Choroid plexus epithelial cell (primary cell): ENCODE measurements at regions not wholly inside any gene's neighbourhood (a gene's known extent, or its start where the extent isn't known, plus 50 kb on each side); places are given as distances from the start of the nearest gene placed in this dataset.

Experiments used
- DNase-seq: peaks from one replicate; pipeline ENCODE4 v3.0.0-alpha.2; 2010; ENCODE audit warnings: low read depth
- H3K4me3 ChIP-seq: 2 replicates; pipeline ENCODE4 v1.5.1; 2011; ENCODE audit warnings: low read depth, mild to moderate bottlenecking, control low read depth, low read length, moderate library complexity
- CTCF ChIP-seq: conservative IDR thresholded peaks from 2 replicates; pipeline ENCODE4 v1.5.1; 2011; ENCODE audit warnings: low read depth, mild to moderate bottlenecking, control low read depth, inconsistent platforms, low read length, moderate library complexity

GRCh38 chr13:111394211-111394922 is 73.9 kb downstream of the TEX29 start:
- no peak overlapping the region for H3K4me3 ChIP-seq
- TF ChIP-seq CTCF, result no peak
- DNase-seq, result no peak

DNA sequence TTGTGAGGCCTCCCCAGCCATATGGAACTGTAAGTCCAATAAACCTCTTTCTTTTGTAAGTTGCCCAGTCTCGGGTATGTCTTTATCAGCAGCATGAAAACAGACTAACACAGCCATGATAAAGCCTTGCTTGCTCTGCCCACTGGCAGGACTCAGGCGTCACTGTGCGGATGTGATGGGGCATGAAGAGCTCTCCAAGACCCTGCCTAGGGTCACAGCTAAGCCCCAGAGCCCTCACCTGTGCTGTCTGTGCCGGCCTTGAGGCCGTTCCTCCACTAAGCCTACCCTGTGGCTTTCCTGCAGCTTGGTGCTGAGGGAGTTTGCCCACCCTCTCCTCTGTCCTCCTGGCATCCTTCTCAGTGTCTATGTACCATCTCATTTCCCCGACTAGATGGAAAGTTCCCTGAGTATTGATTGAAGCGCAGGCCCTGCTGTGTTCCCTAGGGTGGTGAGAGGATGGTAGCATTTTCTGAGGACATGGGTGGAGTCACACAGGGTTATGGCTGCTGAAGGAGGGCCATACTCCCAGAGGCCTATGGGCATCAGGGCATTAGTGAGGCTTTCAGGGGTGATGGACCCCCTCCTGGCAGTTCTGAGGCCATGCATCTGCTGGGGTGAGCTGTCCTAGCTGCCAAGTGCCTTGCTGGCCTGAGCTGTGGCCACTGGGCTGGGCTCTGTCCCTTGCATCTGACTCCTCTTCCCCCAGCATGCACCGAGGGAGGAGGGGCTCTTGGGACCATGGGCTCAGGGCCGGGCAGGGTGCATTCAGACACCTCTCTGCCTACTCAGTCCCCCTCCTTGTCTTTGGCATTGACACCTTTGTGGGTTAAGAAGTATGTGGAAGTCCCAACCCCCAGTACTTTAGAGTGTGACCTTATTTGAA is 75.3 kb downstream of the TEX29 start:
- no peak for TF ChIP-seq CTCF
- no peak overlapping the region for H3K4me3 ChIP-seq
- no peak for DNase-seq

DNA sequence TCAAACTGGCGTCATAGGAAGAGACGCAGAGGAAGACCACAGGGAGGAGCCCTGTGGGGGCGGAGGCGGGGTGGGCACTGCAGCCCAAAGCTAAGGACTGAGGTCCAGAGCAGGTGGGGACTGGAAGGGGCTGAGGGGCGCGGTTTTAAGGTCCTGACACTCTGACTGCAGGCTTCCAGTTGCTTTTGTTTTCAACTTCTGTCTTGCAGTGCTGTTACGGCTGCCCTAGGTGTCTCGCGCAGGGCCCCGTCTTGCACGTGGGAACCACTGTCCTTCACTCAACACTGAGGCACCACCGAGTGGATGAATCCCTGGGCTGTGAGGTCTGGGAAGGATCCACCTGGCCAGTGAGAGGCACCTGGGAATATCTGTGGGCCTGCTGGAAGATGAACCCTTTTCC is 76.0 kb downstream of the TEX29 start:
- H3K4me3 ChIP-seq, result no peak overlapping the region
- no peak for TF ChIP-seq CTCF
- no peak for DNase-seq

GRCh38 chr13:111397202-111397880 is 76.9 kb downstream of the TEX29 start:
- TF ChIP-seq CTCF, result no peak
- DNase-seq, result no peak
- H3K4me3 ChIP-seq, result no peak overlapping the region

DNA sequence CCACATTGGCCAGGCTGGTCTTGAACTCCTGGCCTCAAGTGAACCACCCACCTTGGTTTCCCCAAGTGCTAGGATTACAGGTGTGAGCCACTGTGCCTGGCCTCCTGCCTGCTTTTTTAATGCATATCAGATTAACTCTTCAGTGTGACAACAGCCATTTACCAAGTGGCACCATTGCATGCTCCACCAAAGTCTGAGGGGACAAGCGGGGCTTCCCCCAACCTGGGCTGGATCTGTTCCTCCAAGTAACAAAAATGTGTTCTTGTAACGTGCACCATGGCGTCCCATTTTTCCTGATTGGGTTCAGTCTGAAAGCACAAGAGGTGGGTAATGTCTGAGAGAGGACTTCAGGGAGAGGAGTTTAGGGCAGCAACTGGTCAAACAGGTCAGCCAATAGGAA is 77.8 kb downstream of the TEX29 start:
- H3K4me3 ChIP-seq, result no peak overlapping the region
- DNase-seq, result no peak
- no peak for TF ChIP-seq CTCF

DNA sequence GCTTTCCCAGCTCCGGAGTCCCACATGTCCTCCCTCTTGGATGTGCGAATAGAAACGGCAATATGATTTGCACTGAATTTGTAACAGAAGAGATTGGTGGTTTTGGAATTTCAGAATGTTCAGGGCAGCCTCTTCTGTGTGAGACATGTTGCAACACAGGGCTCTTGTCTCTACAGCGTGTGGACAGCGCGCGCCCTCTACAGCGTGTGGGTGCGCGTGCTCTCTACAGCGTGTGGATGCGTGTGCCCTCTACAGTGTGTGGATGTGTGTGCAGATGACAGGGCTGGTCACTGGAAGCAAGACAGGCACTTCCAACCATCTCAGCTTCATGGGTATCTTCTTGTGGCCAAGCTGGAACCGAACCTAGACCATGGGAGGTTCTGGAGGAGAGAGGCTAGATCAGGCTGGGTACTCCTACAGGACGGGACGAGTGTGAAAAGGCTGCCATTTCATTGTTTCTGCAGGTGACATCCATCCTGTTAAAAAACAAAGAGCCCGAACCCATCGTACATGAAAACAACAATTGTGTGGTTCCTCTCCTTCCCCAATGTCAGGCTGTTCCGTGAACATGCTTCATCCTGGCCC is 78.4 kb downstream of the TEX29 start:
- no peak for TF ChIP-seq CTCF
- no peak overlapping the region for H3K4me3 ChIP-seq
- no peak for DNase-seq
